ENCODE measurements at regions not wholly inside any gene's neighbourhood (a gene's known extent, or its start where the extent isn't known, plus 50 kb on each side); places are given as distances from the start of the nearest gene placed in this dataset.
A peak's percentile ranks its signal among the peaks of the same experiment; 100 is the strongest.

DNA sequence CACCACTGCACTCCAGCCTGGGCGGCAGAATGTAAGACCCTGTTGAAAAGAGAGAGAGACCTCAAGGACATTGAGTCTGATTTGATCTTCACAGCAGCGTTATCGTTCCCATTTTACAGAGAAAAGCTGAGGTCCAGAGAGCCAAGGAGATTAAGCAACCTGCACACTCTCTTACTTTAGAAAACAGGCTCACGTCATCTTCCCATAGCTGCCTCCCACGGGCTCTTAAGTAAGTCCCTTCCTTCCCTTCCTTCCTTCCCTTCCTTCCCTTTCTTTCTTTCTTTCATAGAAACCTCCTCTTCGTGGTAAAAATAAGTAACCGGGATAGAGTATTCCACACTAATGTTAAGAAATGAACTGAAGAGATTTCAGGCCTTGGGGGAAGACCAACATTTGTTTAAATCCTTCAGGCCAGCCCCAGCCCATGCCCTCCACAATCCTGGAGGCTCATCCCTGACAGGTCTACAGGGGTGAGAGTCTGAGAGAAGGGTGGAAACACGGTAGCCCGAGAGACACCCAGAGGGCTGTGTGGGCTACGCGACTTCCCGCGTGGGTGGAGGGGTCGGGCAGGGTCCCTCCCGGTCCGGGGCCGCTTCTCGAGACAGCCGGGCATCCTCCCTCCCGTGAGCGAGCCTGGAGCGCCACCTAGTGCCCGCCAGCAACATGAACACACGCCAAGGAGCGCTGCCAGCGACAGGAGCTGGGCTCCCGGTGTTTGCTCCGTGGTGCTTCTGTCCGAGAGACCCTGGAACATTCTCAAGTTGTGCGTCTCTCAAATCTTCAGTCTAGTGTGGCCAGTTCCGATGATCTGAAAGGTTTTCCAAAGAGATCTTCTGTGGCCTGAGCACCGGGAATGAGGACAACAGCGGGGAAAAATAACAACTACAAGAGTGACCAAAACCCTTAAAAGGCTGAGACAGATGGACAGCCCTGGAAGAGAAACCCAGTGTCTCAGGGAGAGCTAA is 160.3 kb downstream of the INO80D start:
- Histone ChIP-seq H3K27ac (ENCODE audit: low read depth in 2 of 2, low read length in 2 of 2) (no peak overlapping the region), H3K4me3 (ENCODE audit: low read length in 3 of 3) (peak overlapping the region in 2 of 3 donors; percentile 4 to 19), H3K4me1 (ENCODE audit: control insufficient read depth in 2 of 3, insufficient read depth in 2 of 3, low read depth in 1 of 3, low read length in 3 of 3) (peaks cover 0 to 3% (median 0%) of the 10 kb centered on the region in 3 donors), H3K27me3 (ENCODE audit: control insufficient read depth, insufficient read depth, low read length) (no peaks in the 10 kb centered on the region), H3K9ac (ENCODE audit: low read length in 3 of 3) (no peak overlapping the region), H3K9me3 (ENCODE audit: control insufficient read depth in 2 of 3, insufficient read depth in 1 of 3, low read length in 3 of 3) (no peaks in the 10 kb centered on the region), H3K36me3 (ENCODE audit: control insufficient read depth in 2 of 3, insufficient read depth in 3 of 3, low read length in 3 of 3) (no peaks in the 10 kb centered on the region)
- DNase-seq: peak; percentile 84 to 91 (median 89)
- intact Hi-C loops (cut with DNase I): no loop called here
- FAIRE-seq: no peak
- TF ChIP-seq, protein P1, sequence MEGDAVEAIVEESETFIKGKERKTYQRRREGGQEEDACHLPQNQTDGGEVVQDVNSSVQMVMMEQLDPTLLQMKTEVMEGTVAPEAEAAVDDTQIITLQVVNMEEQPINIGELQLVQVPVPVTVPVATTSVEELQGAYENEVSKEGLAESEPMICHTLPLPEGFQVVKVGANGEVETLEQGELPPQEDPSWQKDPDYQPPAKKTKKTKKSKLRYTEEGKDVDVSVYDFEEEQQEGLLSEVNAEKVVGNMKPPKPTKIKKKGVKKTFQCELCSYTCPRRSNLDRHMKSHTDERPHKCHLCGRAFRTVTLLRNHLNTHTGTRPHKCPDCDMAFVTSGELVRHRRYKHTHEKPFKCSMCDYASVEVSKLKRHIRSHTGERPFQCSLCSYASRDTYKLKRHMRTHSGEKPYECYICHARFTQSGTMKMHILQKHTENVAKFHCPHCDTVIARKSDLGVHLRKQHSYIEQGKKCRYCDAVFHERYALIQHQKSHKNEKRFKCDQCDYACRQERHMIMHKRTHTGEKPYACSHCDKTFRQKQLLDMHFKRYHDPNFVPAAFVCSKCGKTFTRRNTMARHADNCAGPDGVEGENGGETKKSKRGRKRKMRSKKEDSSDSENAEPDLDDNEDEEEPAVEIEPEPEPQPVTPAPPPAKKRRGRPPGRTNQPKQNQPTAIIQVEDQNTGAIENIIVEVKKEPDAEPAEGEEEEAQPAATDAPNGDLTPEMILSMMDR (IDR thresholded peaks at IDR 0.05; ENCODE audit: borderline replicate concordance, extremely low read depth, insufficient read depth): peak; percentile 92

DNA sequence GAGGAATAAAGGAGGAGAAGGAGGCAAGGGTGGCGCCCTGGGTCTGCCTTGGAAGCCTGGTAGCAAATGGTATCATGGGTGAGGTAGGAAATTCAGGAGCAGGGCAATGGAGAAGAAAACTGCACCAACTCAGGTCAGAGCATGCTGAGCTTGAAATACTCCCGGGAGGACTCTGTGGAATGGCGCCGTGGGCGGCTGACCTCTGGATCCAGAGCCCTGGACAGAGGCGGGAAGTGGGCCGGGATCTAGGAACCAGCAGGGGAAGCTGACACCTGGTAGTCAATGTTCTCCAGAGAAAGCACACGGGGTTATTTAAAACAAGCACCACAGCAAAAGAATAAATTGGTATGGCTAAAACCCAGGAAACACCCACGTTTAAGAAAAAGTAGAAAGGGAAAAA is 161.3 kb downstream of the INO80D start:
- H3K9ac ChIP-seq (ENCODE audit: low read length in 3 of 3): no peak overlapping the region
- no peak for DNase-seq
- no peaks in the 10 kb centered on the region for H3K9me3 ChIP-seq (ENCODE audit: control insufficient read depth in 2 of 3, insufficient read depth in 1 of 3, low read length in 3 of 3)
- H3K27ac ChIP-seq (ENCODE audit: low read depth in 2 of 2, low read length in 2 of 2): no peak overlapping the region
- no peak overlapping the region for H3K4me3 ChIP-seq (ENCODE audit: low read length in 3 of 3)
- H3K36me3 ChIP-seq (ENCODE audit: control insufficient read depth in 2 of 3, insufficient read depth in 3 of 3, low read length in 3 of 3): no peaks in the 10 kb centered on the region
- TF ChIP-seq, protein P1 (IDR thresholded peaks at IDR 0.05; ENCODE audit: borderline replicate concordance, extremely low read depth, insufficient read depth): no peak
- H3K27me3 ChIP-seq (ENCODE audit: control insufficient read depth, insufficient read depth, low read length): no peaks in the 10 kb centered on the region
- H3K4me1 ChIP-seq (ENCODE audit: control insufficient read depth in 2 of 3, insufficient read depth in 2 of 3, low read depth in 1 of 3, low read length in 3 of 3): peaks cover 0 to under 1% (median 0%) of the 10 kb centered on the region in 3 donors
- no peak for FAIRE-seq
- intact Hi-C loops (cut with DNase I): no loop called here

DNA sequence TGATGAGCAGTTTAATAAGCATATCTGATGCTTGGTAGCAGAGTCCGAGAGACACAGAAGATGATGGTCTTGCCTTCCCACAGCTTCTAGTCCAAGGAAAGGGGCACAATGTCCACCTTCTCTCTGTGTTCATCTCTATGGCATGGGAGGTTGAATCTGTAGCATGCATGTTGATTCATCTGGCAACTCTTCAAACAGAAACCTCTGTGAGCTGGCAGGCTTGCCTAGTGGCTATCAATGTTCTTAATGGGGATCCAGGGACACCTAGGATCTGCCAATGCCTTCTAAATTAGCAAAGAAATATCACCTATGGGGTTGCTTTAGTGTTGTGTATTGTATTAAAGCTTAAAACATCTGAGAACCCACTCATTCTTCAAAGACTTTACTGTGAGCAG is 170.8 kb downstream of the INO80D start:
- FAIRE-seq: no peak
- no peak overlapping the region for H3K9ac ChIP-seq (ENCODE audit: low read length in 3 of 3)
- H3K4me3 ChIP-seq (ENCODE audit: low read length in 3 of 3): no peak overlapping the region
- DNase-seq: no peak
- intact Hi-C loops (cut with DNase I): no loop called here
- TF ChIP-seq, protein P1 (IDR thresholded peaks at IDR 0.05; ENCODE audit: borderline replicate concordance, extremely low read depth, insufficient read depth): no peak
- no peak overlapping the region for H3K27ac ChIP-seq (ENCODE audit: low read depth in 2 of 2, low read length in 2 of 2)
- H3K36me3 ChIP-seq (ENCODE audit: control insufficient read depth in 2 of 3, insufficient read depth in 3 of 3, low read length in 3 of 3): no peaks in the 10 kb centered on the region
- no peaks in the 10 kb centered on the region for H3K9me3 ChIP-seq (ENCODE audit: control insufficient read depth in 2 of 3, insufficient read depth in 1 of 3, low read length in 3 of 3)
- no peaks in the 10 kb centered on the region for H3K27me3 ChIP-seq (ENCODE audit: control insufficient read depth, insufficient read depth, low read length)
- H3K4me1 ChIP-seq (ENCODE audit: control insufficient read depth in 2 of 3, insufficient read depth in 2 of 3, low read depth in 1 of 3, low read length in 3 of 3): peaks cover 0 to 5% (median 0%) of the 10 kb centered on the region in 3 donors
